GM10266 (cell line): ENCODE measurements at regions not wholly inside any gene's neighbourhood (a gene's known extent, or its start where the extent isn't known, plus 50 kb on each side); places are given as distances from the start of the nearest gene placed in this dataset.

Experiments
- DNase-seq: peaks from one replicate; pipeline ENCODE4 v3.0.0; 2012; ENCODE audit errors: extremely low spot score
- CTCF ChIP-seq: IDR thresholded peaks from 2 replicates; pipeline ENCODE4 v1.5.1; 2012; ENCODE audit warnings: mild to moderate bottlenecking, low read depth; ENCODE audit not compliant: control insufficient read depth, insufficient read depth; ENCODE audit errors: missing control alignments

DNA sequence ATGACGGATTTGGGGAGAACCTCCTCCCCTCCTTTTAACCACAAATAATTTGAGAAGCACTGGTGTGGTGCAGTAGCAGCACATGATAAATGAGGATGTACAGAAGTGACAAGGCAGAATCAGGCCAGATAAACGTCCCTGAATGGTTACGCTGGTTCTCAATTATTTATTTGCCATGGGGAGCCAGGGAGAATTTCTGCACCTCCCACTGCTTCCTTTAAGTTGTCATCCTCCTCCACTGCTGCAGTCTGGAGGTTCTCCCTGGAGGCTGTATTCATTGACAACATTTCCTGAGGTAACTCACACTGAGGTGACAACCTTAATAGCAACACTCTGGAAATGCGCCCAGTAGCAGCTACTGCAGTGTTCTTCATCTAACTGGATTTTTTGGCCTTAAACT, 308.9 kb upstream of the SLITRK1 start:
- no peak for DNase-seq

GRCh38 chr13:84187626-84188025, 305.4 kb upstream of the SLITRK1 start:
- TF ChIP-seq CTCF = no peak
- DNase-seq = no peak

More for the DNA sequence above, 308.9 kb upstream of the SLITRK1 start:
- TF ChIP-seq CTCF = no peak

- DNase-seq = no peak
- TF ChIP-seq CTCF = no peak
These were observed 257.4 kb upstream of the SLITRK1 start for GRCh38 chr13:84139561-84140158.

- DNase-seq = no peak
- TF ChIP-seq CTCF = no peak
These were observed 255.0 kb upstream of the SLITRK1 start for GRCh38 chr13:84137292-84137691.

GRCh38 chr13:84136582-84136981, 254.3 kb upstream of the SLITRK1 start:
- DNase-seq = no peak
- no peak for TF ChIP-seq CTCF

DNA sequence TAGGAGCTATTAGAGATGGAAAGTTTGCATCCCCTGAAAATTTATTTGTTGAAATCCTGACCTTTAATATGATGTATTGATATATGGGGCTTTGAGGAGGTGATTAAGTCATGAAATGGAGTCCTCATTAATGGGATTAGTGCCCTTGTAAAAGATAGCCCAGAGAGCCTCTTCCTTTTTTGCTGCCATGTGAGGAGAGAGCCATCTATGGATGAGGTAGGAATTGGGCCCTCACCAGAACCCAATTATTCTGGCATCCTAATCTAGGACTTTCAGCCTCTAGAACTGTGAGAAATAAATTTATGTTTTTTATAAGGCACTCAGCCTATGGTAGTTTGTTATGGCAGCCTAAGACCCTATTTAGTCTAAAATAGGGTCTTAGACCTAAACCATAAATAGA, 250.2 kb upstream of the SLITRK1 start:
- no peak for DNase-seq
- no peak for TF ChIP-seq CTCF

DNA sequence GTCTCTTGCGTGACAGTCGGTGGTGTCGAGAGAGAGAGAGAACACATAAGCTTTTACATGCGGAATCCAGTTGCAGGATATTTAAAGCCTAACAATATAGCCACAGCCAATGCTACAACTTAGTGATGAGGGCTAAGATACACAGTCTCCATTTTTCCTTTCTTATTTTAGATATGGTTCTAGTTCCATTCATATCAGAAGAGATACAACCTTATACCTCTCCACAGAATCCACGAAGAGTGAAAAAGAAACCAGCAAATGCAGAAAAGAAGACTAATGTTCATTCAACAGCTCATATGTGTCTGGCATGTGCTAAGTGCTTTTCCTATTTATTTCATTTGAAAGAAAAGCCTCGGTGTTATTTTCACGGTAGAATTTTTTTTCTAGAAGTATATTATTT, 249.0 kb upstream of the SLITRK1 start:
- no peak for TF ChIP-seq CTCF
- no peak for DNase-seq
